ENCODE measurements at regions not wholly inside any gene's neighbourhood (a gene's known extent, or its start where the extent isn't known, plus 50 kb on each side); places are given as distances from the start of the nearest gene placed in this dataset.
"Not testable (repeated sequence)": the region's sequence is repeated elsewhere in the genome, so short reads cannot be mapped to it uniquely, and the experiment has no call there.

DNA sequence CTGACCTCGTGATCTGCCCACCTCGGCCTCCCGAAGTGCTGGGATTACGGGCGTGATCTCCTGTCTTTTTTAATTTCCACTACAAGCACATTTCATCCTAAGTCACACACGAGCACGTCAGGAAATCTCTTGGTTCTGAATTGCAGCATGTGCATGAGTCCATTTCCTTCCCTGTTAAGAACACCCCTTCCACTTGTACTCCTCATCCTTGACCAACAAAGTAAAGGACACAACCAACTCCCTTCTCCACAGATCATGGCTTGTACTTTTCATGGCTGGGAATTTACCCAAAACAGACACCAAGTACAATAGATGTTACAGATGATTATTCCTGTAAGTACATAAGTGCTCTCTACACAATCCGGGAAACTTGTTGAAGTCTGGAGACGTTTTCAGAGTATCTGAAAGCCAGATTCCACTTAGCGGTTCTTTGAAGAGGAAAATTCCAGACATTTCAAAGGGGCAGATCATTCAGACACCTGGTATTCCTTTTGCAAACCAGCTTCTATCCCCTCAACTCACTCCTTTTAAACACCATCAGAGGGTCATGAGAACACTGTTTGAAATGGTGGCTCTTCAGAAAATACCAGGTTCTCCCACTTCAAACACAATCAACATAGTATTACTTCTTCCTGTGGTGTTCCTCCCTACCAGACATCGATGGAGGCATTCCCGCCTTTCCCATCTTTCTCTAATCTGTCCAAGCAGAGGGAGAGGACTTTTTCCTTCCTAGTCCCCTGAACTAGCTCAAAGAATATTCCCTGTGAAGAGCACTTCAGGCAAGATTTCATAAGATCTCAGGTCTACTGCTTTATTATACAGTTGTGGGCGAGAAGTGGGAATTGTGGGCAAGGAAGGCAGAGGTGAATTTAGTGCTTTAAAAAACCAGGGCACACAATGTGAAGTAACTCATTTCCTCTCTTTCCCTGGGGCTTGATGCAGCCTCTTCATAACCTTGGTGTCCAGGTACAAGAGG is 80.1 kb upstream of the TSC22D2 start:
- no peak for TF ChIP-seq CTCF (conservative IDR thresholded peaks at IDR 0.05)
- TF ChIP-seq ZFX (IDR thresholded peaks at IDR 0.05), result no peak

GRCh38 chr3:150324788-150325187 is 83.3 kb upstream of the TSC22D2 start:
- TF ChIP-seq CTCF (conservative IDR thresholded peaks at IDR 0.05) (no peak), ZFX (IDR thresholded peaks at IDR 0.05) (no peak)
- H3K27ac ChIP-seq, result no peak overlapping the region

More for the DNA sequence above, 80.1 kb upstream of the TSC22D2 start:
- no peak overlapping the region for H3K27ac ChIP-seq

- TF ChIP-seq ZFX (IDR thresholded peaks at IDR 0.05) (no peak), CTCF (conservative IDR thresholded peaks at IDR 0.05) (no peak)
Measured at GRCh38 chr3:150324245-150324644, 83.9 kb upstream of the TSC22D2 start.

DNA sequence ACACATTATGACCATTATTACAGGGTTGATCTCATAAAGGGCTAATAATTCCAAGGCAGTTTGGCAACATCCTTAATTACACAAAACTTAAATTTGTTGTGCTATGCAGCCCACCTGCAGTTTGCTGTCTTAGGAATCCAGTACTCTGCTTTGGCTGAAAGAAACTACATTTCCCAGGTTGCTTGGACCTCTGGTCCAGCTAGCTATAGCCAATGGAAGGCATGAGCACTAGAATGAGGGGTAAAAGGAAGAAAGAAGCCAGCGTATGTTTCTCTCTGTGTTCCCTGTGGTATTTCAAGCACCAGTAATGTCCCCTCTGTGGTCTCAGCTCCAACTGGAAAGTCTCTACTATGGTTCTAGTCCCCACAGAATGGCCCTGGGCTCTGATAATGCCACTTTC is 84.3 kb upstream of the TSC22D2 start:
- H3K27ac ChIP-seq, result no peak overlapping the region
- no peak for TF ChIP-seq CTCF (conservative IDR thresholded peaks at IDR 0.05)
- TF ChIP-seq ZFX (IDR thresholded peaks at IDR 0.05), result no peak

More at GRCh38 chr3:150324245-150324644, 83.9 kb upstream of the TSC22D2 start:
- H3K27ac ChIP-seq, result no peak overlapping the region

GRCh38 chr3:150323091-150323490 is 85.0 kb upstream of the TSC22D2 start:
- H3K27ac ChIP-seq, result not testable (repeated sequence)

GRCh38 chr3:150320971-150321370 is 87.1 kb upstream of the TSC22D2 start:
- H3K27ac ChIP-seq, result not testable (repeated sequence)

GRCh38 chr3:150319900-150320299 is 88.2 kb upstream of the TSC22D2 start:
- TF ChIP-seq ZFX (IDR thresholded peaks at IDR 0.05) (no peak), CTCF (conservative IDR thresholded peaks at IDR 0.05) (no peak)
- no peak overlapping the region for H3K27ac ChIP-seq

DNA sequence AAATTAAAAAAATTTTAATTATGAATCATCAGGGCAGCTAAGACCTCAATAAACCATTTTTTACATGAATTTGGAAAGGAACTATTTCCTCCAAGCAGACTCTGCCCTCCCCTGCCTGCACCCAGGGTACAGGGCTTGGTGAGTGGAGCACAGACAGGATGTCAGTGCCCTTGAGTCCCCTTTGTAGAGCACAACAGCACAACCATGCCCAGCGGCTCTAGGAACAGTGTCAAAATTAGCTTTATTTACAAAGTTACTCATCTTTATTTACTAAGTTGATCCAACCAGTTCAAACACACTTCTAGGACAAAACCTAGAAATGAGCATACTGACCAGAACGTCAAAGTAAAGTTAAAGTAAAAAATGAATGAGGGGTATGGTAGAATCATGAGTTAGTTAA is 90.6 kb upstream of the TSC22D2 start:
- TF ChIP-seq CTCF (conservative IDR thresholded peaks at IDR 0.05) (no peak), ZFX (IDR thresholded peaks at IDR 0.05) (no peak)
- H3K27ac ChIP-seq, result no peak overlapping the region

Measured in C4-2B (cell line).